GM18502 (cell line): ENCODE measurements at regions not wholly inside any gene's neighbourhood (a gene's known extent, or its start where the extent isn't known, plus 50 kb on each side); places are given as distances from the start of the nearest gene placed in this dataset.

Experiments
- ATAC-seq: cut with Tn5 transposase; IDR thresholded peaks from one replicate; pipeline ENCODE4 v1.9.1; 2021; ENCODE audit warnings: mild to moderate bottlenecking; ENCODE audit not compliant: unreplicated experiment, poor library complexity

DNA sequence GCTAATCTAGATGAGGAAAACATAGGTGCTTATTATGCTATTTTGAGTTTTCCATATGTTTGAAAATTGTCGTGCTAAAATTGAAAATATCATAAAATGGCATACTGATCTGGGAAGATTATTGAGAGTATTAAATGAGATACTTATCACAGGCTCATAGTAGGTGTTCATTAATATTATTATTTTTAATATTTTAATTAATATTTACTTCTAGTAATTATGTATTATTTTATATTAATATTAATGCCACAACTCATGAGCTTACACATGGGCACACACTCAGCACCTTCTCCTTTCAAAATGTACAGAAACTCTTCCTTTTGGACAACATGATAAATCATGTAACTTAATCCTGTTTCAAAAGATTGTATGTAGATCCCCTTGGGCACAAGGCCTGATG lies 223.6 kb downstream of the RAB28 start:
- no peak for ATAC-seq

- ATAC-seq: no peak
These were observed 233.9 kb downstream of the RAB28 start for GRCh38 chr4:13250263-13250662.

GRCh38 chr4:13248621-13249298 lies 235.4 kb downstream of the RAB28 start:
- ATAC-seq: no peak

DNA sequence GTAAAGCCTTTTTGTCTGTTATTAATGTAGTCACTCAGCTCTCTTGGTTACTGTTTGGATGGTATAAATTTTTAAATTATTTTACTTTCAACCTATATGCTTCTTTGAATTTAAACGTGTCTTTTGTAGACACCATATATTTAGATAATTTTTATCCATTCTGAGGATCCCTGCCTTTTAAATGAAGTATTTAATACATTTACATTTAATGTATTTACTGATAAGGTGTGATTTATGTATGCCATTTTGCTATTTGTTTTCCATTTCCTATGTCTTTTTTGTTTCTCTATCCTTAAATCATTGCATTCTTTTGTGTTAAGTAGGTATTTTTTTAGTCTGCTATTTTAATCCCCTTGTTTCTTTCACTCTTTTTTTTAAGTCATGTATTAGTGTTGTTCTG lies 238.0 kb downstream of the RAB28 start:
- ATAC-seq: no peak

GRCh38 chr4:13244444-13244843 lies 239.7 kb downstream of the RAB28 start:
- no peak for ATAC-seq

DNA sequence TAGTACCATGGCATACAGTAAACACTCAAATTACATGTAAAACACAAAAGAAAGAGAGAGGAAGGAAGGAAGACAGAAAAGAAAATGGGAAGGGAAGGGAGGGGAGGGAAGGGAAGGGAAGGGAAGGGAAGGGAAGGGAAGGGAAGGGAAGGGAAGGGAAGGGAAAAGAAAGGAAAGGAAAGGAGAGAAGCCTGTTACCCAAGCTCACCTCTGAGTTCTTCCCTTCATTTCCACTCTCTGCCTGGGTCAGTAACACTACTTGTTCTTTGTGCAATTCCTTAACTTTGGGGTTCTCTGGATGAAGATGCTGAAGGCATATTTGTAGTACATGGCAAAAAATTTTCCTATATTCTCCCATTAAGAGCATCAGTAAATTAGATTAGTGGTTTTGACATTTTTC lies 241.0 kb downstream of the RAB28 start:
- no peak for ATAC-seq

GRCh38 chr4:13240066-13240465 lies 244.1 kb downstream of the RAB28 start:
- ATAC-seq: no peak

- no peak for ATAC-seq
These were observed 245.2 kb downstream of the RAB28 start for GRCh38 chr4:13238936-13239335.

DNA sequence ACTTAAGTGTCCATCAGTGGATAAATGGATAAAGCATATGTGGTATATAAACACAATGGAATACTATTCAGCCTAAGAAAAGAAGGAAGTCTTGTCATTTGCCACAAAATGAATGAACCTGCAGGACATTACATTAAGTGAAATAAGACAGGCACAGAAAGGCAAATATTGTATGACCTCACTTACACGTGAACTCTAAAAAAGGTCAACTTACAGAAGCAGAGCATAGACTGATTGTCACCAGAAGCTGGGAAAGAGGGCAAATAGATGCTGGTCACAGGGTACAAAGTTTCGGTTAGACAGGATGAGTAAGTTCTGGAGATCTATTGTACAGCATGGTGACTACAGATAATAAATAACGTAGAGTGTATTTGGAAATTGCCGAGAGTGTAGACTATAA lies 247.7 kb downstream of the RAB28 start:
- ATAC-seq: no peak

- ATAC-seq: no peak
These were observed 250.4 kb downstream of the RAB28 start for GRCh38 chr4:13233755-13234154.

DNA sequence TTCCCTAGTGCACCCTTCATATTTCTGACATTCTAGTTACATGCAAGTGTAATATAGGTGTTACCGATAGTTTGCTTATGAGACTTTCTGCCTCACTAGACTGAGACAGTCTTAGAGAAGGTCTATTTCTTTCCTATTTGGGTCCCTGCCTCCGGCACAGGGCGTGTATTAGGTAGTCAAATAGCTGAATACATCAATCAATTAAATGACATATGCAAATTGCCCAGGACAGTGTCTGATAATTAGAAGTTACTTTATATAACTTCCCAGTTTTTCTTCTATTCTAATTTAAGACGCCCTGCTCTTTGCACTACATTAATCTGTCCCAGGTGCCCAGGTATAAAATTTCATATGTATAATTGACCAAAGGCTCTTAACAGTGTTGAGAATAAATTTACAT lies 264.2 kb downstream of the RAB28 start:
- ATAC-seq: no peak

DNA sequence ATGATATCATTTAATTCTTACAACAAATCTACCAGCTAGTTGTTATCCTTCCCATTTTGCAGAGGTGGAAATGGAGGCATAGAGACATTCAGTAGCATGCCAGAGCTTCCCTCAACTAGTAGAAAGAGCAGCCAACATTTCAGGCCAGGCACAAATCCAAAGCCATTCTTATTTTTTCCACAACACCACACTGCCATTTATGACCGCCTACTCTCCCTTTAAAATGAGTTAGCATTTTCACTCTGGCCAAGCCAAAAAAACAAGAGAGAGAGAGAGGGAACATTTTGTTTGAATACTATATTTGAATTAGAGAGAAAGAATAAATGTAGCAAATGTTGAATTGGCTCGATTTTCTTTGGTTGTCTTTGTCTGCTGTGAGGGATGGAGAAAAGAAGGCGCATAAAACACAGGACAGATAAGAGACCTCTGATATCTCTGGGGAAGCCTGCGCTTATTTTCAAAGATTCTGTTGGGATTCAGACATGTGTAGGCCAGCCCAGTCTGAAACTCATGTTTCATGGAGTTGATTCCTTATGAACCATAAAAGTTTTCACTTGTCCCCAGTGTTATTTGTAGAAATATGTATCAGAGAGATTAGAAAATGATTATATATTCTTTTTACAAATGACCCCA lies 265.7 kb downstream of the RAB28 start:
- ATAC-seq: no peak

GRCh38 chr4:13215560-13215959 lies 268.6 kb downstream of the RAB28 start:
- no peak for ATAC-seq

- ATAC-seq: no peak
These were observed 271.2 kb downstream of the RAB28 start for GRCh38 chr4:13212936-13213335.

GRCh38 chr4:13209600-13209999 lies 274.5 kb downstream of the RAB28 start:
- no peak for ATAC-seq

DNA sequence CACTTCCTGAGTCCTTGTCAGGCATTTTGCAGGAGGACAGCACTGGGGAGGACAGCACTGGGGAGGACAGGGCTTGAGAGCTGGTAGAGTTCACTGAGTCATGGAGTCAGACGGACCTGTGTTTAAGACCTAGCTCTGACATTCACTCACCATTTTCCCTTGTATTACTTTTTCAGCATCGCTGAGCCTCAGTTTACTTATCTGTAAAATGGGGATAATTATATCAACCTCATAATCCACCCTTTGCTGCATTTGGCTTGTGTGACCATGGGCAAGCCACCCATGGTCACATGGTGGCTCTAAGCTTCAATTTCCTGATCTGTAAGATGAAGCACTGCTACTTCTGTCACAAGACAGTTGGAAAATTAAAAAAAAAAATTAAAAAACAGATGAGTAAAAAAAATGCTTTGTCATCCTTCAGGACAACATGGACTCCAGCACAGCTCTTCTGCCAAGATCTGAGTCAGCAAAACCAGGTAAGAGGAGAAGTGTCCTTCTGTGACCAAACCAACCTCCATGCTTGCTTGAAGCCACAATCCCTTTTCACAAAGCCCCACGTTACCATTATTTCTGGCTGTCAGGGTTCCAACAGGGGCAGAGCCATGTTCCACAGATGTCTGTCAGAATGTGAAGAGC lies 275.5 kb downstream of the RAB28 start:
- ATAC-seq: no peak

DNA sequence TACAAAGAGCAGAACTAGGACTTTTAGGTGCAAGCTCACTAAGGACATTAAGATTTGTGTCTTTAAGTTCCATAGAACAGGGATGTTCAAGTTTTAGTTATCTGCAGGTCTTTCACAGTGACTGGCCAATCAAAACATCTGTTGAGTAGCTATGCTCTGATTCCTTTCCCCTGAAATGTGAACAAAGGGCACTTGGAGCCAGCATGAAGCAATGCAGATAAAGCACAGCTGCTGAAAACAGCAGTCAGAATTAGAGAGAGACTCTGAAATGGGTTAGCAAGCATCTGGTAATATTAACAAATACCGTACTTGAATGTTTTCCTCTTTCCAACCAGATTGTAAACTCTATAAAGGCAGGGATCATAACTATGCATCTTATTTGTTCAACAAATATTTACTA lies 276.9 kb downstream of the RAB28 start:
- ATAC-seq: no peak

GRCh38 chr4:13203101-13203500 lies 281.0 kb downstream of the RAB28 start:
- no peak for ATAC-seq

DNA sequence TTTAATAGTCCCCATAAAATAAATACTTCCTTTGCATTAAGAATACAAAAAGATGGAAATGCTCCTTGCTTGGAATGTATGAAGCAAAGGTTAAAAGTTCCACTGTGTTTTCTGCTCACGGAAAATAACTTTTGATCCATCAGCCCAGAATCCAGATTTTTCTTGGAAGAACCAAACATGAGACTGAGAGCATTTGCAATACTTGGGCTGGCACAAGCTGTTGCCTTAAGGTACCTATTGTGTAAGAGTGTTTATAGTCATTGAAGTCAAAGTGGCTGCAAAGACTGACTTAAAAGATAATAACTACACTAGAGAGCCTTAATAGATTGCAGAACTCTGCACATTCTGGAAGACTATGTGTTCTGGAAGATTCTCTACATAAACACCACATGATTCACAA lies 281.4 kb downstream of the RAB28 start:
- no peak for ATAC-seq

DNA sequence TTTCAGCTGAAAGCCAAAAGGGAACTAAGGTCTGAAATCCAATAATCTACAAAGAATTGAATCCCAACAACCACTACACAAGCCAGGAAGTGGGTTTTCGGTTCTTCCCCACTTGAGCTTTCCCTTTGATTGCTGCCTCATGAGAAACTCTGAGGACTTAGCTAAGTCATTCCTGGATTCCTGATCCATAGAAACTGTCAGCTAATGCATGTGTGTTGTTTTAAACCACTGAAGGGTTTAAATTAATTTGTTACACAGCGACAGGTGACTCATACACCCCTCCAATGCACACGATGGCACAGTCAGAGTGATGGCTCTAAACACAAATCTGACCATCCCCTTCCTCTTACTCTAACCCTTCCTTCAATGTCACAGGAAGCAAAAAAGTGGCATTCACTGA lies 282.9 kb downstream of the RAB28 start:
- ATAC-seq: no peak

GRCh38 chr4:13196721-13197120 lies 287.4 kb downstream of the RAB28 start:
- no peak for ATAC-seq

DNA sequence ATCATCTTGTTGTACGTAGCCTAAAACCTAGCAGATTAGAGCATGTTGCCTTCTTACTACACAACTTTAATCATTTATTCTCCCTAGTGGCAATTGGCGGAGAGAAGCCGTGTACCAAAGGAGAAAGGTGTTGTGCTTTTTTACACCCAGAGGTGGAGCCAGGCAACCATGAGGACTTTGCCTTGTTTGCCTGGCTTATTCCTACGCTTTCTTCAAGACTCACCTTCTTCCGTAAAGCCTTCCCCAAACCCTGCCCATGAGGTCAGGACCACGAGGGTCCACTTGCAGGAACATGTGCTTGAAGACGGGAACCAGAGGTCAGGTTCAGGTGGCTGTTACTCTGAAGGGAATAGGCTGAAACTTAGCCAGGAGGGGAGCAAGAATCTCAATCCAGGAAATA lies 290.5 kb downstream of the RAB28 start:
- no peak for ATAC-seq
